Retinal pigment epithelial cell (primary cell): ENCODE measurements at regions not wholly inside any gene's neighbourhood (a gene's known extent, or its start where the extent isn't known, plus 50 kb on each side); places are given as distances from the start of the nearest gene placed in this dataset.

ENCODE experiments used
- DNase-seq: peaks from one replicate; pipeline ENCODE4 v3.0.0-alpha.2; 2010; ENCODE audit warnings: low read depth
- H3K4me3 ChIP-seq: 2 replicates; pipeline ENCODE4 v1.5.1; 2011; ENCODE audit warnings: mild to moderate bottlenecking, low read length, control low read depth, moderate library complexity
- TF ChIP-seq, protein P1 (sequence below): conservative IDR thresholded peaks from 2 replicates; pipeline ENCODE4 v1.5.1; 2011; ENCODE audit warnings: low read depth, low read length, control low read depth, inconsistent platforms

DNA sequence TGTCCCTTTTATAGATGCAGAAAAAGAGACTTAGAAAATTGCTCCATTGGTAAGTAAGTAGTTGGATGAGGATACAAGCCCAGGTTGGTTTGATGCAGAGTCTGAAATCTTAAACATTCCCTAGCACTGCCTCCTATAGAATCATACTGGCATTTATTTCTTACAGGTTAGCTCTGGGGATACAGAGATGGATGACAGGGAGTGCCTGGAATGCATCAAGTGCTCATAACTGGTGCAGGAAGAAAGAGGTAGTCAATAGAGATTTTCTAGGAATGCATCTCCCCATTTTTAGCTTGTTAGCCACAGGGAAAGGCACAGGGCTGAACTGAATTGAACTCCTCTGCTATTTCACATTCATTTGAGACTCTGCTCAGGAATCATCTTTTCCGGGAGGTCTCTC is 269.0 kb upstream of the USP24 start:
- TF ChIP-seq, protein P1, sequence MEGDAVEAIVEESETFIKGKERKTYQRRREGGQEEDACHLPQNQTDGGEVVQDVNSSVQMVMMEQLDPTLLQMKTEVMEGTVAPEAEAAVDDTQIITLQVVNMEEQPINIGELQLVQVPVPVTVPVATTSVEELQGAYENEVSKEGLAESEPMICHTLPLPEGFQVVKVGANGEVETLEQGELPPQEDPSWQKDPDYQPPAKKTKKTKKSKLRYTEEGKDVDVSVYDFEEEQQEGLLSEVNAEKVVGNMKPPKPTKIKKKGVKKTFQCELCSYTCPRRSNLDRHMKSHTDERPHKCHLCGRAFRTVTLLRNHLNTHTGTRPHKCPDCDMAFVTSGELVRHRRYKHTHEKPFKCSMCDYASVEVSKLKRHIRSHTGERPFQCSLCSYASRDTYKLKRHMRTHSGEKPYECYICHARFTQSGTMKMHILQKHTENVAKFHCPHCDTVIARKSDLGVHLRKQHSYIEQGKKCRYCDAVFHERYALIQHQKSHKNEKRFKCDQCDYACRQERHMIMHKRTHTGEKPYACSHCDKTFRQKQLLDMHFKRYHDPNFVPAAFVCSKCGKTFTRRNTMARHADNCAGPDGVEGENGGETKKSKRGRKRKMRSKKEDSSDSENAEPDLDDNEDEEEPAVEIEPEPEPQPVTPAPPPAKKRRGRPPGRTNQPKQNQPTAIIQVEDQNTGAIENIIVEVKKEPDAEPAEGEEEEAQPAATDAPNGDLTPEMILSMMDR: no peak
- no peak overlapping the region for H3K4me3 ChIP-seq
- DNase-seq: no peak

DNA sequence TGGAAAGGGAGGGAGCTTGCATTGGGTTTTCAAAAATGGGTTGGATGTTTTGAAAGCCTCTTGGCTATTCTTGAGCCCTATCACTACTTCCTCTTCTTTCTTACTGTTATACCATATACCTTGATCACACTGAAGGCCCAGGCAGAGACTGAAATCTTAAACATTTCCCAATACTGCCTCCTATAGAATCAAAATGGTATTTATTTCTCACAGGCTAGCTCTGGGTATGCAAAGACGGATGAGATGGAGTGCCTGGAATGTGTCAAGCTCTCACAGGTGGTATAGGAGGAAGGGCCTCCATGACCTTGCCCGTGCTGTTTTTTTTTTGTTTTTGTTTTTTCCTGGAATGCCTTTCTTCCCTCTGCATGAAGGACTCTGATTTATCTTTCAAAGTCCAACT is 268.4 kb upstream of the USP24 start:
- TF ChIP-seq, protein P1: no peak
- DNase-seq: no peak
- no peak overlapping the region for H3K4me3 ChIP-seq

DNA sequence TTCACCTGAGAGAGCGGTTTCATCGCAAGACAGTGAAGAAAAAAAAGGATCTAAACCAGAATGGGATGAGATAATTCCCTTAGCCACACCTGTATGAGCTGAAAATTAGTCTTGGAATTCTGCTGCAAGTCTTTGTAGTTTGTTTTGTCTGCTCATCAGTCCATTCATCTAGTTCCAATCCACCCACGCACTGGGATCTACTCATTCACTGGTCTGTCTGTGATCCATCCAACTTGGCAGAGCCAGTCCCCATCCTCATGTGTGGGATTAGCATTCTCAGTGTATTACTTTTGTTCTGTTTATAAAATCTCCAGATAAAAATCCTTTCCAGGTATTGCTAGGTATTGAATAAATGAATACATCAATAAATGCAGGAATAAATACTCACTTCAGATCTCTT is 266.5 kb upstream of the USP24 start:
- no peak for DNase-seq
- no peak overlapping the region for H3K4me3 ChIP-seq
- TF ChIP-seq, protein P1: no peak

DNA sequence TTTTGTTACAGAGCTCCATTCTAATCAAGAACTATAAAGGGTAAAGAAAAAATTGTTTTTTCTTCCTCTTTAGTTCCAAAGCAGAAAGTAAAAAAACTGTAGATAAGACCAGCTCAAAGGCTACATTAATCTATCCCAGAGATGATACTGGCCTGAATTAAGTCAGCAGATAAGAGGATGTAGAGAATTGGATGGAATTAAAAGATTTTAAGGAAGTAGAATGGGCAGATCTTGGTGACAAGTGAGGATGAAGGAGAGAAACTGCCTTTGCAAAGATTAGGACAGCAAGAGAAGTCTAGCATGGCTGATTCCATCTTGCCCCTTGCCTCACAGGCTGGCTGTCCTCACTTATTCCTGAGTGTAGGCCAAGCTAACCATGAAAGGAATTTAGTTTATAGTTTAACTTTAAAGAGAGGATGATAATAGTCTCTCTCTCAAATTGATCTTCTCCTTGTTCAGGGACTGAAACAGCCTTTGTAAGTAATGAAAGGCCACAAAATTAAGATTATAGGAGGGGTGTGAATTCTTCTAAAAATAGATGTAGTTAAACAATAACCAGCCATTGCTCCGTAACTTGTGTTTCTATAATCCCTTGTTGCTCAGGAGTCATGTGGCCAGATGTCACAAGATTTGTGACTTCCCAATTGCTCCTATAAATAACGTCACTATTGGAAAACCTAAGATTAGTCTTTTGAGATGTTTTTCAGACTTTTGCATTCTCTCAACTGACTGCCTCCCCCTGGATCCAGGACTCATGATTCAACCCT is 265.0 kb upstream of the USP24 start:
- no peak overlapping the region for H3K4me3 ChIP-seq
- TF ChIP-seq, protein P1: no peak
- peak; percentile 19 for DNase-seq

DNA sequence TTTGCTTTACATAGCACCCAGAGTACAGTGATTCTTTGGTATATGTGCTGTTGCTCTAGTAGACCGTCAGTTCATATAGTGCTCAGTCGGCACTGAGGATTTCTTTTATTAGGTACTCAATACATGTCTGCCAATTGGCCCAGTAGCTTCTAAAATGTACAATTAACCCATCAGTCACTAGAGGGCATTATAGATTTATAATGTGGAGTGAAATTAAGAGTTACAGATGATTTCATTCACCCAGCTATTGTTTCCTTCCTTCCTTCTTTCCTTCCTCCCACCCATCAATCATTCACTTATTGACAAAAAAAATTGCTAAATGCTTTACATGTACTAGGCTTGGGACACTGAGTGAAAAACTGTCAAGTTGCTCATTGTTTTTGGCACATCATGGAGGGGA is 263.6 kb upstream of the USP24 start:
- TF ChIP-seq, protein P1: peak; percentile 24
- H3K4me3 ChIP-seq: no peak overlapping the region
- DNase-seq: no peak

DNA sequence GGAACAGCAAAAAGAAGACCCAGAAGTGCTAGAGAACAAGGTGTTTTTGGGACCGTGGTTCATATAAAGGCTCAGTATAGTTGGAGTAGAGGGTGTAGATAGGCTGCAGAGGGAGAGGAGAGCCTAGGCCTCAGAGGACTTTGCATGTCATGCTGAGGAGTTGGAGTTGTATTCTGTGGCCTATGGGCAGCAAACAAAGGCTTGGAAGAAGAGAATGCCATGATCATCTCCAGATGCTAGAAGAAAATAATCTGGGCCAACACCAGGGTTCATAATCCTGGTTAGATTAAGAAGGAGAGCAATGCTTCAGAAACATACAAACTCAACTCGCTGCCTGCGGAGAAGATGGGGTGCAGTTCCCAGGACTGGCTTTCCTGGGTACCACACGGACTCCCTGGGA is 262.8 kb upstream of the USP24 start:
- no peak for DNase-seq
- TF ChIP-seq, protein P1: no peak

DNA sequence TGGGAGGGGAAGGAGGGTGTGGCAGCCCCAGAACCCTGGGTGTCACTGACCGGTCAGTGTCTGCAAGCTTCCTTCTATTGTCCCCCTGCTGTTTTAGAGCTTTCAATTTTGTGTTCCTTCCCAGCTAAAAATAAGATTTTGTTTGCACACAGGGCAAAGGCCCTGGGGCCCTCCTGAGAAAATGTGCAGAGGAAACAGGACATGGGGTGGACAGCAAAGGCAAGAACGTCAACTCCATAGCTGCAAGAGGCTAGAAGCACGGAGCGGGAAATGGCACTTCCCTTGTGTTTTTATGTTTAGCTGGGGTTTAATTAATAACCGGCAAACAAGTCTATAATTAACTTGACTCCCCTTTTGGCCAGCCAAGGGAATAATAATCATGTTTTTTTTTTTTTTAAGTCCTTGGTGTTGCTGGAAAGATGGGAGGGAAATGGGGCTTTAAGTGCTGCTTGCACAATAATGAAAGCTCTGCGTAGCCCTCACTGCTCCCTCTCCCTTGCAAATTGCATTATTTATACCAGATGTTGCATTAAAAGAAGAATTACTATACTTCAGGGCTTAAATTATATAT is 261.4 kb upstream of the USP24 start:
- TF ChIP-seq, protein P1: no peak
- H3K4me3 ChIP-seq: no peak overlapping the region
- DNase-seq: no peak

More for the DNA sequence above, 262.8 kb upstream of the USP24 start:
- no peak overlapping the region for H3K4me3 ChIP-seq
